ENCODE measurements at regions not wholly inside any gene's neighbourhood (a gene's known extent, or its start where the extent isn't known, plus 50 kb on each side); places are given as distances from the start of the nearest gene placed in this dataset.

- WGBS (ENCODE audit: insufficient coverage) = no CpG with 5 or more reads among the region's 5 CpGs
- Histone ChIP-seq H3K9me3 (ENCODE audit: control extremely low read depth in 1 of 3, control insufficient read depth in 2 of 3, insufficient read depth in 1 of 3, low read length in 2 of 3) (no peaks in the 10 kb centered on the region), H3K4me3 (ENCODE audit: control extremely low read depth in 1 of 5, extremely low read depth in 1 of 5, insufficient read depth in 1 of 5, low read depth in 2 of 5, low read length in 4 of 5) (no peak overlapping the region), H4K20me1 (ENCODE audit: control insufficient read depth, insufficient read depth, low read length, poor library complexity, severe bottlenecking) (no peaks in the 10 kb centered on the region), H3K4me2 (replicated peaks; ENCODE audit: low read depth, low read length, poor library complexity, severe bottlenecking) (peak overlapping the region; percentile 16), H3K4me1 (ENCODE audit: control insufficient read depth in 2 of 2, insufficient read depth in 2 of 2, low read length in 2 of 2) (no peaks in the 10 kb centered on the region), H3K79me2 (ENCODE audit: control insufficient read depth, insufficient read depth, low read length) (no peaks in the 10 kb centered on the region), H3K27me3 (replicated peaks in 1 of 4; ENCODE audit: control extremely low read depth in 1 of 4, control insufficient read depth in 3 of 4, insufficient read depth in 4 of 4, low read length in 3 of 4) (no peaks in the 10 kb centered on the region), H3K36me3 (replicated peaks in 1 of 2; ENCODE audit: control extremely low read depth in 1 of 2, control insufficient read depth in 1 of 2, extremely low read depth in 1 of 2, insufficient read depth in 2 of 2, low read length in 1 of 2) (no peaks in the 10 kb centered on the region), H2AFZ (ENCODE audit: insufficient read depth, low read depth, low read length, poor library complexity, severe bottlenecking) (peak overlapping the region; percentile 66), H3K27ac (ENCODE audit: low read length in 2 of 2) (no peak overlapping the region), H3K9ac (ENCODE audit: low read length) (no peak overlapping the region)
- peaks cover 24% of the 10 kb centered on the region for H3K27me3 Mint-ChIP-seq
- ATAC-seq (ENCODE audit: low read depth) (peak; percentile 45), DNase-seq (peak; percentile 41)
- ChIA-PET CTCF (interaction anchor here (1.7 to 2.1 kb wide), 3 partner anchors 96 to 527 kb away, joined by 6 to 10 read pairs (median 8); no protein-coding TSS in a partner anchor), POLR2A (no interaction called here)
- peaks cover 4% of the 10 kb centered on the region for H3K4me1 Mint-ChIP-seq
- intact Hi-C loops (cut with micrococcal nuclease) = loop anchor here (1.0 to 10.0 kb wide), 3 partner anchors 416 to 548 kb away; partner anchors contain the start of gene CCDC175
- TF ChIP-seq EZH2 (IDR thresholded peaks at IDR 0.05; ENCODE audit: borderline replicate concordance, insufficient read depth, low read depth, low read length, poor library complexity, severe bottlenecking) = no peak
- peak; percentile 54 for TF ChIP-seq CTCF (IDR thresholded peaks at IDR 0.05)
- peaks cover 2% of the 10 kb centered on the region for H3K9me3 Mint-ChIP-seq (ENCODE audit: insufficient read depth)
- H3K27ac Mint-ChIP-seq = no peak overlapping the region
- no peak overlapping the region for H3K4me3 Mint-ChIP-seq
Measured at GRCh38 chr14:59028476-59029202, 159.8 kb upstream of the DAAM1 start.

GRCh38 chr14:59032826-59033225 is 155.6 kb upstream of the DAAM1 start:
- Histone ChIP-seq H3K27me3 (replicated peaks in 1 of 4; ENCODE audit: control extremely low read depth in 1 of 4, control insufficient read depth in 3 of 4, insufficient read depth in 4 of 4, low read length in 3 of 4) (no peaks in the 10 kb centered on the region), H2AFZ (ENCODE audit: insufficient read depth, low read depth, low read length, poor library complexity, severe bottlenecking) (no peak overlapping the region), H3K9me3 (ENCODE audit: control extremely low read depth in 1 of 3, control insufficient read depth in 2 of 3, insufficient read depth in 1 of 3, low read length in 2 of 3) (no peaks in the 10 kb centered on the region), H3K9ac (ENCODE audit: low read length) (no peak overlapping the region), H3K4me1 (ENCODE audit: control insufficient read depth in 2 of 2, insufficient read depth in 2 of 2, low read length in 2 of 2) (no peaks in the 10 kb centered on the region), H3K27ac (ENCODE audit: low read length in 2 of 2) (no peak overlapping the region), H3K79me2 (ENCODE audit: control insufficient read depth, insufficient read depth, low read length) (no peaks in the 10 kb centered on the region), H3K36me3 (replicated peaks in 1 of 2; ENCODE audit: control extremely low read depth in 1 of 2, control insufficient read depth in 1 of 2, extremely low read depth in 1 of 2, insufficient read depth in 2 of 2, low read length in 1 of 2) (no peaks in the 10 kb centered on the region), H3K4me3 (ENCODE audit: control extremely low read depth in 1 of 5, extremely low read depth in 1 of 5, insufficient read depth in 1 of 5, low read depth in 2 of 5, low read length in 4 of 5) (no peak overlapping the region), H4K20me1 (ENCODE audit: control insufficient read depth, insufficient read depth, low read length, poor library complexity, severe bottlenecking) (no peaks in the 10 kb centered on the region), H3K4me2 (replicated peaks; ENCODE audit: low read depth, low read length, poor library complexity, severe bottlenecking) (no peak overlapping the region)
- Mint-ChIP-seq H3K27ac (no peak overlapping the region), H3K9me3 (ENCODE audit: insufficient read depth) (no peaks in the 10 kb centered on the region), H3K4me3 (no peak overlapping the region), H3K4me1 (peaks cover 4% of the 10 kb centered on the region), H3K27me3 (peaks cover 15% of the 10 kb centered on the region)
- ChIA-PET CTCF (no interaction called here), POLR2A (no interaction called here)
- ATAC-seq (ENCODE audit: low read depth) (no peak), DNase-seq (no peak)
- intact Hi-C loops (cut with micrococcal nuclease) = no loop called here
- TF ChIP-seq CTCF (IDR thresholded peaks at IDR 0.05) = no peak
- TF ChIP-seq EZH2 (IDR thresholded peaks at IDR 0.05; ENCODE audit: borderline replicate concordance, insufficient read depth, low read depth, low read length, poor library complexity, severe bottlenecking) = no peak

All from B cell (primary cell).